WTC11 (cell line): ENCODE measurements at regions not wholly inside any gene's neighbourhood (a gene's known extent, or its start where the extent isn't known, plus 50 kb on each side); places are given as distances from the start of the nearest gene placed in this dataset.

Source experiments
- ATAC-seq: fragments of 200-7000 bp; cut with Tn5 transposase; 2 replicates; pipeline ENCODE4 v1.10.0; 2021; ENCODE audit warnings: mild to moderate bottlenecking, moderate library complexity
- CTCF ChIA-PET: fragments of 300-600 bp; sonication (Branson Sonifier 250); formaldehyde crosslinking; loops from one replicate; lab custom pipeline; 2021; ENCODE audit warnings: antibody characterized with exemption; lab: Charles Lee
- POLR2A ChIA-PET: fragments of 350-600 bp; sonication (Branson Sonifier 250); formaldehyde crosslinking; loops from one replicate; lab custom pipeline; 2021; ENCODE audit warnings: antibody characterized with exemption; lab: Charles Lee
- DNase-seq: peaks from one replicate; pipeline ENCODE4 v3.0.0; 2021; ENCODE audit warnings: low spot score
- H3K27ac Mint-ChIP-seq: 2 replicates; pipeline ENCODE4 v1.8.0; 2021; ENCODE audit warnings: mixed read lengths
- H3K27me3 Mint-ChIP-seq: 2 replicates; pipeline ENCODE4 v1.8.0; 2021; ENCODE audit warnings: low read depth, mild to moderate bottlenecking, moderate library complexity, mixed read lengths
- H3K36me3 Mint-ChIP-seq: 2 replicates; pipeline ENCODE4 v1.8.0; 2021; ENCODE audit warnings: mixed read lengths
- H3K4me1 Mint-ChIP-seq: 2 replicates; pipeline ENCODE4 v1.8.0; 2022; ENCODE audit warnings: mixed read lengths
- H3K4me3 Mint-ChIP-seq: 2 replicates; pipeline ENCODE4 v1.8.0; 2021; ENCODE audit warnings: mild to moderate bottlenecking, moderate library complexity, mixed read lengths
- H3K9me3 Mint-ChIP-seq: 2 replicates; pipeline ENCODE4 v1.8.0; 2021; ENCODE audit warnings: mixed read lengths
- CDX4 ChIP-seq: fragments of 250-450 bp; sonication (Bioruptor Pico); IDR thresholded peaks from 2 replicates; pipeline ENCODE4 v1.9.0; 2021; ENCODE audit warnings: moderate library complexity, mild to moderate bottlenecking, inconsistent platforms, borderline replicate concordance
- CREB1 ChIP-seq: sonication (generic); formaldehyde crosslinking; IDR thresholded peaks from 2 replicates; pipeline ENCODE4 v1.8.0; 2023; ENCODE audit warnings: mild to moderate bottlenecking, missing genetic modification reagents
- E2F4 ChIP-seq: sonication (generic); formaldehyde crosslinking; IDR thresholded peaks from 2 replicates; pipeline ENCODE4 v1.8.1; 2022; ENCODE audit warnings: low read depth, mild to moderate bottlenecking, moderate library complexity, missing genetic modification reagents, borderline replicate concordance
- E2F5 ChIP-seq: sonication (generic); formaldehyde crosslinking; IDR thresholded peaks from 2 replicates; pipeline ENCODE4 v1.8.1; 2022; ENCODE audit warnings: mild to moderate bottlenecking, moderate library complexity, missing genetic modification reagents
- ERG ChIP-seq: fragments of 250-450 bp; sonication (Bioruptor Pico); IDR thresholded peaks from 2 replicates; pipeline ENCODE4 v1.8.0; 2021; ENCODE audit warnings: mild to moderate bottlenecking
- IRF1 ChIP-seq: sonication (generic); formaldehyde crosslinking; IDR thresholded peaks from 2 replicates; pipeline ENCODE4 v1.8.0; 2023; ENCODE audit warnings: missing genetic modification reagents
- IRF2 ChIP-seq: sonication (generic); formaldehyde crosslinking; IDR thresholded peaks from 2 replicates; pipeline ENCODE4 v1.8.0; 2022; ENCODE audit warnings: low read depth, missing genetic modification reagents, borderline replicate concordance
- MAX ChIP-seq: sonication (generic); formaldehyde crosslinking; IDR thresholded peaks from 2 replicates; pipeline ENCODE4 v1.8.0; 2022; ENCODE audit warnings: mild to moderate bottlenecking, missing genetic modification reagents
- MLX ChIP-seq: sonication (generic); formaldehyde crosslinking; IDR thresholded peaks from 2 replicates; pipeline ENCODE4 v1.8.1; 2023; ENCODE audit warnings: mild to moderate bottlenecking, missing genetic modification reagents, moderate library complexity
- NFYB ChIP-seq: sonication (generic); formaldehyde crosslinking; conservative IDR thresholded peaks from 2 replicates; pipeline ENCODE4 v1.8.0; 2022; ENCODE audit warnings: low read depth, missing genetic modification reagents
- PRRX2 ChIP-seq: fragments of 250-450 bp; sonication (Bioruptor Pico); IDR thresholded peaks from 2 replicates; pipeline ENCODE4 v1.8.0; 2021; ENCODE audit warnings: mild to moderate bottlenecking
- TP53 ChIP-seq: sonication (generic); formaldehyde crosslinking; IDR thresholded peaks from 2 replicates; pipeline ENCODE4 v1.8.1; 2023; ENCODE audit warnings: mild to moderate bottlenecking, missing genetic modification reagents
- ZBTB21 ChIP-seq: sonication (generic); formaldehyde crosslinking; IDR thresholded peaks from 2 replicates; pipeline ENCODE4 v1.8.1; 2023; ENCODE audit warnings: mild to moderate bottlenecking, missing genetic modification reagents, borderline replicate concordance
- ZNF121 ChIP-seq: sonication (generic); formaldehyde crosslinking; IDR thresholded peaks from 2 replicates; pipeline ENCODE4 v1.8.0; 2023; ENCODE audit warnings: missing genetic modification reagents
- ZNF281 ChIP-seq: sonication (generic); formaldehyde crosslinking; IDR thresholded peaks from 2 replicates; pipeline ENCODE4 v1.8.0; 2023; ENCODE audit warnings: mild to moderate bottlenecking, missing genetic modification reagents
- ZNF423 ChIP-seq: fragments of 250-450 bp; sonication (Bioruptor Pico); IDR thresholded peaks from 2 replicates; pipeline ENCODE4 v2.1.2; 2022; ENCODE audit warnings: mild to moderate bottlenecking, moderate library complexity
- ZNF512 ChIP-seq: sonication (generic); formaldehyde crosslinking; IDR thresholded peaks from 2 replicates; pipeline ENCODE4 v1.8.1; 2022; ENCODE audit warnings: missing genetic modification reagents, borderline replicate concordance
- ZNF671 ChIP-seq: fragments of 250-450 bp; sonication (Bioruptor Pico); IDR thresholded peaks from 2 replicates; pipeline ENCODE4 v1.8.0; 2021; ENCODE audit warnings: mild to moderate bottlenecking

GRCh38 chr3:72191209-72191960, 406.4 kb upstream of the PROK2 start:
- Mint-ChIP-seq H3K27ac (no peak overlapping the region), H3K4me3 (no peak overlapping the region), H3K9me3 (peaks cover 23% of the 10 kb centered on the region), H3K27me3 (no peaks in the 10 kb centered on the region), H3K36me3 (peaks cover 5% of the 10 kb centered on the region; the same call in 1 of the 2 replicates), H3K4me1 (peaks cover 10% of the 10 kb centered on the region)
- ChIA-PET CTCF (no interaction called here), POLR2A (no interaction called here)
- ATAC-seq, result no peak
- no peak for DNase-seq
- TF ChIP-seq IRF1, result no peak
- no peak for TF ChIP-seq CREB1
- no peak for TF ChIP-seq NFYB (CRISPR knock-in tag)
- TF ChIP-seq MAX, result no peak
- TF ChIP-seq CDX4 (CRISPR knock-in tag), result no peak
- TF ChIP-seq E2F4 (CRISPR knock-in tag), result no peak
- no peak for TF ChIP-seq ZNF671 (CRISPR knock-in tag)
- no peak for TF ChIP-seq ZNF121 (CRISPR knock-in tag)
- no peak for TF ChIP-seq IRF2 (CRISPR knock-in tag)
- no peak for TF ChIP-seq ZNF281 (CRISPR knock-in tag)
- no peak for TF ChIP-seq ERG (CRISPR knock-in tag)
- TF ChIP-seq E2F5 (CRISPR knock-in tag), result no peak
- no peak for TF ChIP-seq MLX (CRISPR knock-in tag)
- TF ChIP-seq ZNF512 (CRISPR knock-in tag), result no peak
- TF ChIP-seq ZBTB21 (CRISPR knock-in tag), result no peak
- no peak for TF ChIP-seq TP53 (CRISPR knock-in tag)
- TF ChIP-seq ZNF423 (CRISPR knock-in tag), result no peak
- TF ChIP-seq PRRX2 (CRISPR knock-in tag), result no peak
